ENCODE measurements at regions not wholly inside any gene's neighbourhood (a gene's known extent, or its start where the extent isn't known, plus 50 kb on each side); places are given as distances from the start of the nearest gene placed in this dataset.

- TF ChIP-seq CTCF (IDR thresholded peaks at IDR 0.05), result no peak
- no peak for TF ChIP-seq EP300 (IDR thresholded peaks at IDR 0.05)
- TF ChIP-seq POLR2A (IDR thresholded peaks at IDR 0.05), result no peak
- no peak for TF ChIP-seq POLR2AphosphoS5 (IDR thresholded peaks at IDR 0.05)
Observed at GRCh38 chr4:19230906-19231545, 1020.7 kb upstream of the SLIT2 start.
